ENCODE measurements at regions not wholly inside any gene's neighbourhood (a gene's known extent, or its start where the extent isn't known, plus 50 kb on each side); places are given as distances from the start of the nearest gene placed in this dataset.

DNA sequence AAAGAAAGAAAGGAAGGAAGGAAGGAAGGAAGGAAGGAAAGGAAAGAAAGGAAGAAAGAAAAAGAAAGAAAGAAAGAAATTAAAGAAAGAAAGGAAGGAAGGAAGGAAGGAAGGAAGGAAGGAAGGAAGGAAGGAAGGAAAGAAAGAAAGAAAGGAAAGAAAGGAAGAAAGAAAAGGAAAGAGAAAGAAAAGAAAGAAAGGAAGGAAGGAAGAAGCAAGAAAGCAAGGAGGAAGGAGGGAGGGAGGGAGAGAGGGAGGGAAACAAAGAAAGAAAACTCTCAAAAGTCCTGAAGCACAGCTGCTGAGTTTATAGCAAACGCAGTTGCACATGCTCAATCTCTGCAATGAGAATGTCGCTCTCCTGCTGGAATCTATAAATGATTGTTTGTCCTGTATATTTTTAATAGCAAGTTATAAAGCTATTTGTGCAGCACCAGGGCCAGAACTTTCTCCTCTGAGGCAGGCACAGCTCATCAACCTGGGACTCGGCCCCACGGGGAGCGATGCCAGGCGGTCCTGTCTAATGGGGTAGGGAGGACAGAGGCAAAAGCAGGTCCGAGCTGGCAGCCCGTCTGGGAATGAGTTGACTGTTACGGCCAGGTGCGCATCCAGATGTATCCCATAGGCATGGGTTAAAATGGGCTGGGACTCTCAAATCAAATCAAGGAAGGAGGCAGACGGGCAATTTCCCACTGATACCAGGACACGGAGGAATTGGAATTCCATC is 118.0 kb upstream of the PFKP start:
- DNase-seq = no peak

DNA sequence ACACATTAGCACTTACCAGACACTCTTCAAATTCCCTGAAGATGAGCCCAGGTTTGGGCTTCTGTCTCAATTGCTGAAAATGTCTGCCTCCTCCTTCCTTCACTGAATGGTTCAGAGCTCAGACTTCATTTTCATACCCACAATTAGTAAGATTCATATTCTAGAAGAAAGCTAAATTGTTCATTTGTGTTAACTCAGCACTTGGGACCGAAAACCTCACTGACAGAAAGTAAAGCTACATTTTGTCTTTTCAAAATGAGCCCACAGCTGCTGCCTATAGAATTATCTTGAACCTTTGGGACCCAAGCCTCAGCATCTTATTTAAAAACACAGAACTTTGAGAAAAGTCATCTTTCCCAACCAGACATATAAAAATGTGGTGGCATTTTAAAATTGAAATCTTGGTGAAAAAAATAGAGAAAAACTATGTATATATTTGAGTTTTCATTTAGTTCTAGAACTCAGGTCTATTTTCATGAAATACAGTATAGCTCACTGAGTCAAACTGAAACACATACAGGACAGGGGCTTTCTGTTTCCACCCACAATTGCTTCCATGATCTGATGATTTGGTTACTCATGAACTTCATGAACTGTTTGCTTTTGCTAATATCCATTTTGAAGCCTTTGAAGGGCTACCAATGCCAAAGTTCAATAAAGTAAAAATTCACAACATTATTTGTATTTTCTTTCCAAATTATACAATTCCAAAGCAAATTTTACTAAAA is 119.1 kb upstream of the PFKP start:
- no peak for DNase-seq

DNA sequence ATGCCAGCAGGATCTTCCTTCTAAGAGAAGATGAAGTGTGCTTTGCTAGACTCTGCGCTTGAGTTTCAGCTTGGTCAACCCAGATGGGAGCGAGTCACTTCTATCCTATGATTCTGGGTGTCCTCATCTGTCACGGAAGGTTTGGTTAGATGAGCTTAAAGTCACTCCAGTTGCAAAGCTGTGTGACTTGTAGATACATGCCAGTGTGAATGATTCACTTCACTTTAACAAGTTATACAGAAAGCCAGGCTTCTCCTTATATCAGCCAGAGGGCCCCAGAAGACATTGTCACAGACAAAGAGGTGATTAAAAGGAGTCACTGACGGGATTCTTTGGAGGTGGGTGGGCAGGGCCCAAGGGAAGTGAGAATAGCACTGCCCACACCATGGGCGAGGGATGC is 122.6 kb upstream of the PFKP start:
- DNase-seq = no peak

DNA sequence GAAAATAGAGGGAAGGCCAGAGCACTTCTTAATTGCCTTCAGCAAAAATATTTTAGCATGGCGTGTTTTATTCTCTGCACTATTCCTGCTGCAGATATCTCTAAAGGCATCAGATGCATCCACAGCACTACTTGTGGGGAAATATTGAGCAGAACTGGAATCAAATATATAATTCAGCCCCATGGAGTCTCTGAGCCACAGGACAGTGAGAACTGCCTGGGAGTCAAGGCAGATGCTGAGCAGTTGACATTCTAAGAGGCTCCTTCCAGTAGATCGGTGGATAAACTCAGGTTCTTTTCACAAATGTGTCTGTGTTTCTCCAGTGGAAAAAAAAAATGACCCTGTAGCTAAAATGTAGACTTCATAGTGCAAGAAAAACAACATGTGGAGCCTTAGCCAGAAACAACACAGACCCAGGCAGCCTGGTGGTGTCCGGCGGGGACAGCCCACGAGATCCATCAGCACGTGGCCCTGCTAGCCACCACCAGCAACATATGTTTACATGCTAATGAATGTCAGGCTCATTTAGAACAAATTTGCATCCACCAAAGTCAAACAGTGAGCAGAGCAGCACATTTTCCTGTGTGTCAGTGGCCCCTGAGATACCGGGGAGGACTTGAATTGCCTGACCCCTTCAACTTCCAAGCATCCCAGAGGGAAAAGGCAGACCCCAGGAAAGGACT is 123.3 kb upstream of the PFKP start:
- DNase-seq = no peak

DNA sequence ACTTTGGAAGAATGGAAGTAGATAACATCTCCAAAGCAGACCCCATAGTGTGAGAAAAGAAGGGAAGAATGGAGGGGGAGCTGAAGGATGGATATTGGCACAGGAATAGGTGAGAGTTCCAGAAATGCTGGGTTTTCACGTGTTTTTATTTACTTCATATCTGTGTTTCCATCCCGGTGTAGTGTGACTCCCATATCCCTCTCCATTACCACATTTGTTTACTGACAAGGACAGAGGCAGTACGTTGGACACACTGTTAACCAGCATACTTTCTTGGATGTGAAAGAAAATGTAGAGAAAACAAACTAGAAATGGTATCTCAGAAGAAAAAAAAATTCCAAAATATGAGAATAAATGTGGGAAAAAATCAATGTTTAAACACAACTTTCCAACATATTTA is 124.4 kb upstream of the PFKP start:
- DNase-seq = no peak

DNA sequence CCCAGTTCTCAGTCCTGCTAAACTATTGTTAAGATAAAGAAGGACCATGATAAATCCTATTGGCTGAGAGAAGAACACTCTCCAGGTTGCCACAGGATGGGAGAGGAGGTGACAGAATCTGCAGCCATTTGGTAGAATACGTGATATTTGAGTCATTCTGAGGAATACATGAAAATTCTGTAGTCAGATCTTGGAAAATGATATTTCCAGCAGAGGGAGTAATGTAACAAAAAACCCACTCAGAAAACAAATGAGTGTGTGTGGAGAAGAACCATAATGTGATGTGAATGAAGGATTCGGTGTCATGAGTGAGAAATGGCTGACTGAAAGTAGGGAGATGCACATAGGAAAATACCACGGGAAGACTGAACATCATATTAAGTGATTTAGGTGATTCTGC is 128.5 kb upstream of the PFKP start:
- no peak for DNase-seq

DNA sequence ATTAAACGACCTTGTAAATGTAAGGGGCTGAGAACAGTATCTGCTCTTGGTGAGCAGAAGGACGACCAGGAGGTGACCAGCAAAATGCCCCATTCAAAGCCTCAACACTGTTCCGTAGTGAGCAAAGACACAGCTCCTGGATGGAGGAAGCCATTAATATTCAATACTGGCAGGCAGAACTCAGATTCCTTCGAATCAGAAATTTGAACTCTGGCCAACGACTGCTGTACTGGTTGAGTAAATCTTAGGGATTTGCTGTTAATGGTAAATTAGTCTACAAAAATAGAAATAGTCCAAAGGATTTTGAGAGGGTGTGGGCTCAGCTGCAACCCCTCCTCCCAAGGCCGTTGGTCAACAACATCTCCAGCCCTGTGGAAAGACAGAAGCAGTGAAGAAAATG is 130.5 kb upstream of the PFKP start:
- no peak for DNase-seq

DNA sequence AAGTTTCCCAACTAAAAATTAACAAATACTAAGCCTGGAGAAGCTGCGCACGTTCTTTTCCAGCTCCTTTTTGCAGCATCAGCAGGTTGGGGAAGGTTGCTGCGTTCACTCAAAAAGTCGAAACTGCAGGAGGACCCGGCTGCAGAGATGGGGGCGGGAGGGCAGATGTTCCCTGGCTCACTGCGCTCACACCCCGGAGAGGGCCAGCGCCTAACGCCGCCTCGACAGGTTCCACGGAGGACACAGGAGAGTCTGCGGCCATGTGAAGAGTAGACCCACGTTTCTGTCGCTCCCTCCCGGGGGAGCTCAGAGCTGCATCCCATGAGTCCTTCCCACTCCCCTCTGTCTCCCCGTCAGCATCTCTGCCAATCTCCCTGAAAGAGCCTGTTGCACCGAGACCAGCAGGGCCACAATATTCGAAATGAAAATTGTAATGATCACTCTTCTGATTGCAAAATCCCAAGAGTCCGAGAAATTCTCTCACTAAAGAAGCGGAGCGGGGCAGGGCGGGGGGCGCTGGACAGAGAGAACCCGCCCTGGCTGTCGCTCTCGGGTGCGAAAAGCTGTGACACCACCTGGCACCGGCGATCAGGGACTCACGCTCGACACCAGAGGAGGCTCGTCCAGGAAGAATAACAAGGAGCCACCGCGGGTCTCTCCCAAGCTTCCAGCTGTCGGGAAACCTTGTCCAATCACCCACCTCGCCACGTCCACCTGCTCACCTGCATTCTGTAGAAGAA is 131.5 kb upstream of the PFKP start:
- DNase-seq = no peak

DNA sequence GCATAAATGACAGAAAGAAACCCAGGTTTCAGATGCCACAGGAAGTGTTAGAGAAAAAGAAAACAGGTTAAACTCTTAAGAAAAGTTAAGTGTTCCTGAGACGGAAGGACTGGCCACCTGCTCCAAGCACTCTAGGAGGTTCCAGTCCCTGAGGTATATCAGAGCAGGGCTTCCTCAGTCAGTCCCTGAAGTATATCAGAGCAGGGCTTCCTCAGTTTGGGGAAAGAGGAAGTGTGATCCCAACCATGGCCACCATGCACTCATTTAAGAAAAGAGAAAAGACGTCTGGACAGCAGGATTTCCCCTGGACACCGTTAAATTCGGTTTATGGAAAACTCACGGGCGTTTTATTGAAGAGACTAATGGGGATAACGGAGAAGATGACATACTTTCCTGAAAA is 133.4 kb upstream of the PFKP start:
- DNase-seq = no peak

DNA sequence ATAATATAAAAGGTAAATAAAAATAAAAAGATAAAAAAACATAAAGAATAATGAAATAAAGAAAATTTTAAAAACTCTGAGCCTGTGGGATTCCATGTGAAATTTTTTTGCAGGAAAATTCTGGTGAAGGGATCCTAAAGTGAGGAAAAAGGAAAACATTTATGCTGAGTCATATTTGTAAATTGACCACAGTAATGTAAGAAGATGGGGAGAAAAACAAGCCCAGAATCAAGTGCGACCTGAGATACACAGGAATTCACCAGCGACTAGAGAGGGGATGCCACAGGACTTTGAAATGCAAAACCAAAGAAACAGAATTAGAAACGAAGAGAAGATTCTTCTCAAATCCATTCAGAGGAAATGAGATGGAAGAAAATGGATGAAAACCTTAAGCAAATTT is 133.8 kb upstream of the PFKP start:
- DNase-seq = no peak

DNA sequence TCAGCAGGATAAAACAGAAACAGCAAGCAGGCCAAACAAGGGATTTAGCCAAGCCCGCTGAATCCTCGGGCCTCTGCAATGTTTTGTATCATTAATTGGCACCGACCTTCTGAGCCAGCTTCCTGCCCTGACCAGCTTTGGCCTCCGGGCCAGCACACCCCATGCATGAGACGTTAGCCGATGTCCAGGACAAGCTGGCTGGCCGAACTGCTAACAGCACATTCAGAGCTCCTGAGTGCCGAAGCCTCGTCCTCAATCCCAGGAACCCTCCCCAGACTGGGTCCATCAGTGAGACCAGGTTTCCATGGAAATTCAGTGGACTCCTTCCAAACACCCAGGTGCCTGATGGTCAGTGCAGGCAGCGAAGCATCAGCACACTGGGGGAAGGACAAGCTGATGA is 134.3 kb upstream of the PFKP start:
- DNase-seq = no peak

DNA sequence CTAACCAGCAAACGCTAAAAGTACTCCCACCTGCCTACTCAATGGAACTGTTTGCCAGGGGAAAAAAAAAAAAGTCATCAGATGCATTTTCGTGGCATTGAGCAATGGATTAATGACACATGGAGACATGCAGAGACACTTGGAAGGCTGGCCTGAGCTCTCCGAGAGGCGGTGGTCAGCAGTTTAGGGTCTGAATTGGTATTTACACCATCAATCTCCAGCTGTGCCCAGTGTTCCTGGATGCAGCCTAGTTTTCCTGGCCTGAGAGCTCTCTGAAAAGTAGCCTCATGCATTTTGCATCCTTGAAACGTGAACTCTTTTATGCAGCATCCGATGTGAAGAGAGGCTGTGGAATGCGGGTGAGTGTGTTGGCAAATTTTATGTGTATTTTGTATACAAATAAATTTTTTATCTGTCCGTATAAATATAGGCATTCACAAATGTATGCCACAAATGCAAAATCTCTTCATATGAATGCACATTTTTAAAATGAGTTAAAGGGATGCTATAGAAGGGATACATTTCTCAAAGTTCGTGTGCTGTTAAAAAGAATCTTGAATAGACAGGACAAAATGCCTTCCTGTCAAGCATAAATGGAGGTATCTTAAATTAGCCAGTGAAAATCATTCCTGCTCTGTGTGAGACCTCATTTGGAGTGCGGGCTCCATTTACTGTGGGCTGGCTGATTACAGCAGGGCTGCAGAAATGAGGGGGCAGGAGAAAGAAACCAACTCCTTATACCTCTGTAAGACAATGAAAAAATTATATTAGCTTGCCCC is 137.7 kb upstream of the PFKP start:
- no peak for DNase-seq

DNA sequence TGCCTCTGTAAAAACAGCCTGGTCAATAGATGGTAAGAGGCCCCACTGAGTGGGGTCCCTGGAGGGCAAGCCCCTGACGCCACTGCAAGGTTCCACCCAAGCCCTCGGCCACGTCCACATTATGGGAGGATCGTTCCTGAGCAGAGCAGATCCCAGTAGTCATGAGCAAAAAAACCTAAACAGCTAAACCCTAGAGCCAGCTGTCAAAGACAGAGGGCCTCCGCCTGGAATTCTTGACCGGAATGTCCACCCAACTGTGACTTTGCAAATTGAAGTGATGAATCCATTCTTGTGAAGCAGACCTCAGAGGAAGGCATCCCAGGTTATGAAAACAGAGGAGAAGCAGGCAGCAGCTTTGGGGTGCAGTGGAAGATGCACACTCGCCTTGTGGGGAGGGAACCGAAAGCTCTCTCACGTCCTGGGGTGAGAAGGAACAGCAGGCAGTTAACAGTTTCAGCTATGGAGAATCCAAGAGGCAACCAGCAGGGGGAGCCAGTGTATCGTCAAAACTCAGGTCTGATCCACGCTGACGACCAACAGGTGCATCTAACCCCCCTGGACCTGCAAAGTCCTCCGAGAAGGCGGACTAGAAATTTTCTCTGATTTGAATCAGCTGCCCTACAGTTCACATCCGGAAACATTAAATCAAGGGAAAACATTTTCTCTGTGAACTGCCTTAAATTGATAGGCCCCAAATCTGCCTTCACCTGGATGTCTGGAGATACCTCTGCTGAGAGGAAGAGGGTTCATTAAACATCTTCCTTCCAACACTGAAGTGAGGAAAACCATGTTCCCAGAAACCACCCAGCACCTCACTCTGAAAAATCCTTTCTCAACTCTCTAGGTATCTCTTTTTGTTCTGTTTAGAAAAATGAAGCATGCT is 139.1 kb upstream of the PFKP start:
- peak; percentile 67 for DNase-seq

DNA sequence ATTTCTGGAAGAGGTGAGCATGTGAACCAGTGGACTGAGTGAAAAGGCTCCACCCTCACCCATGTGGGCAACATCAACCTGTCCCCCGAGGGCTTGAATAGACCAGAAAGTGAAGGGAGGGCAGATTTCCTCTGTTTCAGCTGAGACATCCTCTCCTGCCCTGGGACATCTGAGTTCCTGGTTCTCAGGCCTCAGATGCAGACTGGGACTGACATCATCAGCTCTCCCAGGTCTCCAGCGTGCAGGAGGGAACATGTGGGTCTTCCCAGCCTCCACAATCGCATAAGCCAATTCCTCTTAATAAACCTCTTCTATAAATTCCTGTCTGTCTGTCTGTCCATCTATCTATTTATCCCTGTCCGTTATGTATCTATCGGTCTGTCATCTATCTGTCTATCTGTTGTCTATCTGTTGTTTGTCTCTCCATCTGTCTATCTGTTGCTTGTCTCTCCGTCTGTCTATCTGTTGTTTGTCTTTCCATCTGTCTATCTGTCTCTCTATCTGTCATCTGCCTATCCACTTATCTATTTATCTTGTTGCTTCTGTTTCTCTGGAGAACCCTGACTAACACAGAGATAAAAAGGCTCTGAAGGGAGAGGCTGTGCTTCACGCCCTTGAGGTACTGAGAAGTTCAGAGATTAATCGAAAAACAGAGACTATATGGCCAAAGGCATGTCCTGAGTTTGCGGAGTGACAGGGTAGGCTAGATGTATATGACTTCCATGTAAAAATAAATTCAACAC is 140.3 kb upstream of the PFKP start:
- DNase-seq = no peak

DNA sequence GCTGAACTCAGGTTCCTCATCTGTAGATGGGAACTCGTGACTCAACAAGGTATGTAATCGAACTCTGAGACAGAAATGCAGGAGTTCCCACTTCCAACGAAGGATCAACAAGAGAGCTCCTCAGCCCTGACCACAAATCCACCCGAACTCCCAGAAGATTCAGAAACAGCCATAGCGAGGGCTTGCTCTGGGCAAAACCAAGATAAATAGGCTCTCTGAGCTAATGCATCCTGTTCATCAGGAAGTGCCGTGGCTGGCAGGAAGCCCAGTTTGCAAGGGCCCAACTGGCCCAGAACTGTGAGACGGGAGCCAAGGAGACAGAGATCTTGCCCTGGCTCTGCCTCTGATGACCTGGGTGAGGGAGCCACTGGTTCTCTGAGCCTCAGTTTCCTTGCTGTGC is 141.7 kb upstream of the PFKP start:
- DNase-seq = peak; percentile 15

DNA sequence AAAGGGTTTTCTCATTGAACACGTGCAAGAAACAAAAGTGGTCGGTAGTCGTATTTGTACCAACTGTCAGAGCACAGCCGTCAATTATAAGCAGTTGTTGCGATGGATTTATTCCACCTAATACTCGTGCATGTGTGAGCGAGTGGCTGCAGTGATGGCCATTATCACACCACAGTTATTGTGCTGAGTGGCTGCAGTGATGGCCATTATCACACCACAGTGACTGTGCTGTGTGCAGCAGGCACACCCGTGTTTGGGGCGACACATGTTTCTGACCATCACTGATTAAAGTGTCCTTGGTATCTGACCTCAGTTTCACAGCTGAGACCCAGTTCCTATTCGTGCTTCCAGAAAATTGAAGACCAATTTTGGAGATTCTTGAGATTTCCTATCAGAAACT is 142.9 kb upstream of the PFKP start:
- no peak for DNase-seq

DNA sequence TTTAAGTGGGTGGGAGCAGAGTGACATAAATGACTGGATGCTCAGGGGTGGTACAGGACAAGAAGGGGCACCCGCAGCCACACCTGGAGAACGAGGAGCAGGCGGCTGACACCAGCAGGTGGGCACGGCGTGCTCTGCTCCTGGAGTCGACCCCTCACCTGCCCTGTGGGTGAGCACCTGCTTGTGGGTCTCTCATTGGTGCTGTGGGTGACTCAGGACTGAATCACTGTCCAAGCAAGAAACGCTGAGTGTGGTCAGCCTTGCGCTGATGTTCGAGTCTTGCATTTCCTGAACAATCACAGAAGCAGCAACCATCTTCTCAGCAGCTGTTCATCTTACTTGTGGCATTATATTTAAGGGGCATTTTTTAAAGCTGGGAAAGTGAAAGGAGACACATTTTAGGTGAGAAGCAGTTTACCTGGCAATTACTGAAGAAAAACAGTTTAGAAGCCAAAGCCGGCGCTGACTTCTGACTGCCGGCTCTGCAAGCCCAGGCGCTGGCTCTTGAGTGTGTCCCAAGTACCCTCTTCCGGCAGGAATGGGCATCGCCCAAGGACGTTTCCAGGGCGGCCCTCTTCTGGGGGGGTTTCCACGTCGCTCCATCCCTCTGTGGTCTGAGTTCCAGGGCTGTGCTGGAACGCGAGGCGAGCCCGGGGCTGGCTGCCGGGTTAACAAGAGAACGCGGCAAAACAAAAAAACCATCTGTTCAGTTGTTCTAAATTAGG is 145.2 kb upstream of the PFKP start:
- no peak for DNase-seq

DNA sequence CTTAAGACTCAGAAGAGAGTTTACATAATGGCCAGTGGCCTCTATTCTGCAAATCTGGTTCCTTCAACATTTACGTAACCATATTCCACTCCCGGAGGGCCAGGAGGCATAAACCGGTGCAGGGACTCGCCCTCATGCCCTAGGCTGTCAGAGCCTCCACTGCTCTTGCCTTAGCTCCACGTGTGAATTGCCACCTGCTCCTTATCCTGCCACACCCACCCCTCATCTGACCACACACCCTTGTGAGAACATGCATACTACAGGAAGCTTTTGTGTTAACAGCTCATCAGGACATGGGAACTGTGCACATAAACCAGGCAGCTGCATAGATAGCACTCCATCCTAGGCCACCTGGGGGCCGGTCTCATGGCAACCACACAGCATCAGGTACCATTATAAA is 146.7 kb upstream of the PFKP start:
- DNase-seq = peak; percentile 82

DNA sequence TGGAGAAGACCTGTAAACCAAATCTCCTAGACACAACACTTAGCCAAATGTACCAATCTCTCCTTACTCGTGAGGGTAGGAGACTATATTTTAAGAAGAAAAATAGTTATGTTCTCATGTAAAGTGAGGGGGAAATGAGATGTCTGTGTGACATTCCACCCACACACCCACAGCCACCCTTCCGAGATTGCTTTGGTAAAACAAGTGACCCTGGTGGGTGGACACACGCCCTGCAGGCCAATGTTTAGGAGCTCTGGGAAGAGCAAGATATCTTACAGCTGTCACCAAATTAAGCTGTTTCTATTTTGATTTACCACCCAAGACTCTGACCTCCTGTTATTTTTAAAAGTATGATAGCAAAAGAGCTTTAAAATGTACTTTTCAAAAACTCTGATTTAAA is 147.2 kb upstream of the PFKP start:
- no peak for DNase-seq

DNA sequence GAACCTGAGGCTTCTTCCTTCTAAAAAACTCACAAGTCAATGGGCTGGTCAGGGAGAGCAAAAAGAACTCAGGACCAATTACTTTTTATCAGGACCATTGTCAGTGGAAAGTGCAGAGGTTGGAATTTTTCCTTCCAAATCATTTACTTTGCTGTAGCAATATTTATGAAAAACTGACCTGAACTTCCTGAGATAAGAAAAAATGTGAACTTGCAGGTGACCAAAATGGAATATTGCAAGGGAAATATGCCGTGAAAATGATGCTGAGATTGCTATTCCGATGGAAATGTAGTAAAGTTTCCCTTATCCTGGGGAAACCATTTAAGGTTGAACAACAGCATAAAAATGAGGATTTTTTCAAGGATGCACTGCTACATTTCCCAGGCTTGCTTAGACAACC is 148.3 kb upstream of the PFKP start:
- no peak for DNase-seq

Data from NCI-H345 (cell line).